ENCODE measurements at regions not wholly inside any gene's neighbourhood (a gene's known extent, or its start where the extent isn't known, plus 50 kb on each side); places are given as distances from the start of the nearest gene placed in this dataset.
"Not testable (repeated sequence)": the region's sequence is repeated elsewhere in the genome, so short reads cannot be mapped to it uniquely, and the experiment has no call there.

DNA sequence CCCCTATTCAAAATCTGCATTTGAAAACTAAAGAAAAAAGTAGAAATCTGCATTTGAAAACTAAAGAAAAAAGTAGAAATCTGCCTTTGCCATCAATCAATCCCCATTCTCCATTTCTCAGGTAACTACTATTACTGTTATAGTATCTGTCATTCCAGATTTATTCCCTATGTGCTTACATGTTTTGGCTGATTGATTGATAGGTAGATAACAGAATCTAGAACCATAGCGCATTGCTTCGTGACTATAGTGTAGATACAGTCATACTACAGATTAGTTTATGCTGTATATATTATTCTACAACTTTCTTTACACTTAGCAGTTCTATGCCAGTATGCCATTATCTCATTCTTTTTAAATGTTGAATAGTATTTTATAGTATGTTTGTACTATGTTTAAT, 163.0 kb downstream of the SIM1 start:
- Histone ChIP-seq H3K9me3 (no peaks in the 10 kb centered on the region), H3K27me3 (no peaks in the 10 kb centered on the region), H3K4me3 (no peak overlapping the region), H3K4me1 (ENCODE audit: insufficient read depth) (no peaks in the 10 kb centered on the region), H3K27ac (no peak overlapping the region), H3K36me3 (no peaks in the 10 kb centered on the region)
- intact Hi-C loops (cut with DNase I), result no loop called here
- 92 to 97% (median 95%) methylated on average over 2 of the region's 2 CpGs for WGBS, 3 donors
- DNase-seq, result no peak
- TF ChIP-seq EP300 (IDR thresholded peaks at IDR 0.05) (no peak), POLR2A (IDR thresholded peaks at IDR 0.05) (no peak)
- TF ChIP-seq, protein P1, sequence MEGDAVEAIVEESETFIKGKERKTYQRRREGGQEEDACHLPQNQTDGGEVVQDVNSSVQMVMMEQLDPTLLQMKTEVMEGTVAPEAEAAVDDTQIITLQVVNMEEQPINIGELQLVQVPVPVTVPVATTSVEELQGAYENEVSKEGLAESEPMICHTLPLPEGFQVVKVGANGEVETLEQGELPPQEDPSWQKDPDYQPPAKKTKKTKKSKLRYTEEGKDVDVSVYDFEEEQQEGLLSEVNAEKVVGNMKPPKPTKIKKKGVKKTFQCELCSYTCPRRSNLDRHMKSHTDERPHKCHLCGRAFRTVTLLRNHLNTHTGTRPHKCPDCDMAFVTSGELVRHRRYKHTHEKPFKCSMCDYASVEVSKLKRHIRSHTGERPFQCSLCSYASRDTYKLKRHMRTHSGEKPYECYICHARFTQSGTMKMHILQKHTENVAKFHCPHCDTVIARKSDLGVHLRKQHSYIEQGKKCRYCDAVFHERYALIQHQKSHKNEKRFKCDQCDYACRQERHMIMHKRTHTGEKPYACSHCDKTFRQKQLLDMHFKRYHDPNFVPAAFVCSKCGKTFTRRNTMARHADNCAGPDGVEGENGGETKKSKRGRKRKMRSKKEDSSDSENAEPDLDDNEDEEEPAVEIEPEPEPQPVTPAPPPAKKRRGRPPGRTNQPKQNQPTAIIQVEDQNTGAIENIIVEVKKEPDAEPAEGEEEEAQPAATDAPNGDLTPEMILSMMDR (IDR thresholded peaks at IDR 0.05), result no peak

DNA sequence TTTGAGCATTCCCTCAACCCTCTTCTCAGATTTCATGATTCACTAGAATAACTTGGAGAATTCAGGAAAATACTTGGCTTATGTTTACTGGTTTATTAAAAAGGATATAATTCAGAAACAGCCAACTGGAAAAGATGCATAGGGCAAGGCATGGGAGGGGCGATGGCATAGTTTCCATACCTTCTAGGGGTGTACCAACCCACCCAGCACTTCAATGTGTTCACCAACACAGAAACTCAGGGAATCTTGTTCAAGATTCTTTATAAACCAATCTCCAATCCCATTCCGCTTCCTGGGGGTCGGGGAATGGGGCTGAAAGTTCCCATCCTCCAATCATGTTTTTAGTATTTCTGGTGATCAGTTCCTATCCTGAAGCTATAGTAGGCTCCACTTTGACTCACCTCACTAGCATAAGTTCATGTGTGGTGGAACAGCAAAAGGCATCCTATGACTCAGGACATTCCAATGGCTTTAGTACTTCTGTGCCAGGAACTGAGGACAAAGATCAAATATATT, 164.4 kb downstream of the SIM1 start:
- Histone ChIP-seq H3K27ac (no peak overlapping the region), H3K27me3 (no peaks in the 10 kb centered on the region), H3K4me1 (ENCODE audit: insufficient read depth) (no peaks in the 10 kb centered on the region), H3K4me3 (no peak overlapping the region), H3K36me3 (no peaks in the 10 kb centered on the region), H3K9me3 (no peaks in the 10 kb centered on the region)
- intact Hi-C loops (cut with DNase I), result no loop called here
- TF ChIP-seq, protein P1 (IDR thresholded peaks at IDR 0.05), result no peak
- TF ChIP-seq EP300 (IDR thresholded peaks at IDR 0.05), result no peak
- no peak for TF ChIP-seq POLR2A (IDR thresholded peaks at IDR 0.05)
- DNase-seq, result no peak
- 90 to 91% (median 91%) methylated on average over 3 of the region's 3 CpGs for WGBS, 3 donors

DNA sequence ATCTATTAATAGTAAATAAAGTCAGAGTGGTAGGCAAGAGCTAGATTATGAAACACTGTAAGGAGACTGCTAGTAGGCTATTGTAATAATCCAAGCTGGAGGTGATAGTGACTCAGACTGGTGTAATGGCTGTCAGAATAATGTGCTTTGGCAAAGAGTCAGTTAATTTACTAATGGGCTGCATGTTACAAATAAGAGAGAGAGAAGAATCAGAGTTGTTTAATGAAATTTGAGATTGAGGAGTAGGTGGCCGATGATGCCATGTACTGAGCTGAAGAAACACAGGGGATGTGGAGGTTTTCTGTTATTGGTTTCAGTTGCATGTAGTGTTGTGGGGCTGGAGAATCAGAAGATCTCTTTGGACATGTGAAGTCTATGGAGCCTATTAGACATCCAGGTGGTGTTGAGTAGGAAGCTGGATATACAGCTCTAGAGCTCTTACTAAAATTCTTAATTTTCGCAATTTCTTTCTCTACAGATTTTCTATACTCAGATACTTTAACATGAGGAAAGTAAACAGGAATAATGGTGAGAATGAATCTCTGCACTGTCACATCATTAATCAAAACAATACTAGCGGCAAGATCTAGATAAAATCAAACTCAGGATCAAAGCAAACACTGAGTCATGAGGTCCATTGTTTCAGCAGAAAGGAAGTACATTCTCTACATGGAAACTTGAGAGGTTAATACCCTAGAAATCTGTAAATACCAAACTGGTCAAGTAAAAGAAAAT, 167.7 kb downstream of the SIM1 start:
- no peak overlapping the region for H3K4me3 ChIP-seq
- no peaks in the 10 kb centered on the region for H3K27me3 ChIP-seq
- TF ChIP-seq POLR2A (IDR thresholded peaks at IDR 0.05) (no peak), EP300 (IDR thresholded peaks at IDR 0.05) (no peak)
- TF ChIP-seq, protein P1 (IDR thresholded peaks at IDR 0.05), result no peak
- no peaks in the 10 kb centered on the region for H3K4me1 ChIP-seq (ENCODE audit: insufficient read depth)
- intact Hi-C loops (cut with DNase I), result no loop called here
- no peak overlapping the region for H3K27ac ChIP-seq
- no peaks in the 10 kb centered on the region for H3K36me3 ChIP-seq
- no peaks in the 10 kb centered on the region for H3K9me3 ChIP-seq
- DNase-seq, result no peak
- WGBS, 3 donors, result 60 to 67% (median 63%) methylated on average over 3 of the region's 3 CpGs

DNA sequence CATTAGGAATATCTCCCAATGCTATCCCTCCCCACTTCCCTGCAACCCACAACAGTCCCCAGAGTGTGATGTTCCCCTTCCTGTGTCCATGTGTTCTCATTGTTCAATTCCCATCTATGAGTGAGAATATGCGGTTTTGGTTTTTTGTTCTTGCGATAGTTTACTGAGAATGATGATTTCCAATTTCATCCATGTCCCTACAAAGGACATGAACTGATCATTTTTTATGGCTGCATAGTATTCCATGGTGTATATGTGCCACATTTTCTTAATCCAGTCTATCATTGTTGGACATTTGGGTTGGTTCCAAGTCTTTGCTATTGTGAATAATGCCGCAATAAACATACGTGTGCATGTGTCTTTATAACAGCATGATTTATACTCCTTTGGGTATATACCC, 169.5 kb downstream of the SIM1 start:
- intact Hi-C loops (cut with DNase I), result not testable (repeated sequence)

DNA sequence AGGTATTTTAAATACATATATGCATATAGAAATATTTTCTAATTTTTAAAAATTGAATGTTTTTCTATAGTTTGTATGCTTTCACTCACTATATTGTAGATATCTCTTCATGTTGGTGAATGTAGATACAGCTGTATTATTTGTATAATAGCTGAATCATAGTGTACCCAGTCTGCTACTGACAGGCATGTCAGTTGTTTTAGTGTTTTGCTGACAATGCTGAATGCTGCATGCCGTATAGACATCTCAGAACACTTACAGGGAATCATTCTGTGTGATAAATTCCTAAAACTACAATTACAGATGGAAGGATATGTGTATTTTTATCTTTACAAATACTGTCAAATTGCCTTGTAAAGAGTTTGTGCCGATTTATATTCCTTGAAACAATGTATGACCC, 175.4 kb downstream of the SIM1 start:
- TF ChIP-seq POLR2A (IDR thresholded peaks at IDR 0.05) (no peak), EP300 (IDR thresholded peaks at IDR 0.05) (no peak)
- TF ChIP-seq, protein P1 (IDR thresholded peaks at IDR 0.05), result no peak
- DNase-seq, result no peak
- Histone ChIP-seq H3K27me3 (no peaks in the 10 kb centered on the region), H3K36me3 (no peaks in the 10 kb centered on the region), H3K4me3 (no peak overlapping the region), H3K4me1 (ENCODE audit: insufficient read depth) (no peaks in the 10 kb centered on the region), H3K9me3 (no peaks in the 10 kb centered on the region), H3K27ac (no peak overlapping the region)
- intact Hi-C loops (cut with DNase I), result no loop called here
- 83 to 89% (median 88%) methylated on average over 2 of the region's 2 CpGs for WGBS, 3 donors

More for the DNA sequence above, 169.5 kb downstream of the SIM1 start:
- WGBS, 3 donors, result 94 to 97% (median 96%) methylated on average over 4 of the region's 4 CpGs
- not testable (repeated sequence) for H3K9me3 ChIP-seq; H3K4me1 ChIP-seq (ENCODE audit: insufficient read depth); H3K27me3 ChIP-seq; DNase-seq; H3K27ac ChIP-seq; H3K36me3 ChIP-seq; H3K4me3 ChIP-seq

Data from ovary (tissue), 7 donors.